HepG2 (cell line): ENCODE measurements at regions not wholly inside any gene's neighbourhood (a gene's known extent, or its start where the extent isn't known, plus 50 kb on each side); places are given as distances from the start of the nearest gene placed in this dataset.

Source experiments
- ATAC-seq: fragments of 200-7000 bp; cut with Tn5 transposase; 3 replicates; pipeline ENCODE4 v1.9.1; 2020; ENCODE audit warnings: mild to moderate bottlenecking, moderate library complexity
- BruUV-seq: library from RNA; stranded (reverse); fragments of 400-500 nt; replicated peaks from 2 replicates; lab custom pipeline; 2021; lab: Mats Ljungman, UMichigan
- CTCF ChIA-PET: fragments of 300-600 bp; formaldehyde crosslinking; extraction: SDS; loops from one replicate; lab custom pipeline; 2021; ENCODE audit warnings: low total read pairs, inconsistent platforms, low intra/inter-chr PET ratio; lab: Yijun Ruan, JAX
- POLR2A ChIA-PET: fragments of 350-600 bp; sonication (Branson Sonifier 250); formaldehyde crosslinking; loops from one replicate; lab custom pipeline; 2020; ENCODE audit warnings: antibody characterized with exemption, inconsistent platforms; lab: Yijun Ruan, JAX
- DNase-seq: peaks from one replicate; pipeline ENCODE4 v3.0.0-alpha.2; 2015; ENCODE audit warnings: low spot score
- FAIRE-seq: peaks from 3 replicates; lab custom pipeline; 2011; peaks lifted over from hg19 to GRCh38; lab: Jason Lieb, UNC
- H2AFZ ChIP-seq: one replicate; pipeline ENCODE4 v1.6.1; 2011; ENCODE audit warnings: low read length, inconsistent platforms
- H3K27ac ChIP-seq: fragments of 300-600 bp; 3 replicates; pipeline ENCODE4 v1.8.0; 2011; ENCODE audit warnings: mixed run types, mild to moderate bottlenecking, mixed read lengths, low read length, inconsistent platforms; ENCODE audit not compliant: insufficient read depth; ENCODE audit errors: extremely low read length
- H3K27me3 ChIP-seq, 2 experiments: fragments of 200-600 bp in 1 of 2; 2 replicates in 1 of 2; 3 replicates in 1 of 2; pipeline versions ENCODE4 v1.6.0 to v1.8.0; 2011; ENCODE audit warnings: low read length in 2 of 2, mild to moderate bottlenecking in 2 of 2, moderate library complexity in 2 of 2, inconsistent platforms in 1 of 2; ENCODE audit not compliant: insufficient read depth in 2 of 2, control insufficient read depth in 1 of 2
- H3K36me3 ChIP-seq, 2 experiments: fragments of 200-600 bp in 1 of 2; replicated peaks in 1 of 2; 2 replicates in 1 of 2; 3 replicates in 1 of 2; pipeline versions ENCODE4 v1.5.1 to v1.8.0; 2011; ENCODE audit warnings: low read length in 2 of 2, inconsistent platforms in 1 of 2; ENCODE audit not compliant: insufficient read depth in 2 of 2, control insufficient read depth in 1 of 2
- H3K4me1 ChIP-seq: 2 replicates; pipeline ENCODE4 v1.5.1; 2012; ENCODE audit warnings: low read length, inconsistent platforms; ENCODE audit not compliant: insufficient read depth
- H3K4me2 ChIP-seq: 2 replicates; pipeline ENCODE4 v1.6.0; 2011; ENCODE audit warnings: low read depth, low read length, inconsistent platforms
- H3K4me3 ChIP-seq, 3 experiments: fragments of 200-600 bp in 1 of 3; sonication (generic), shearing (Covaris generic) in 1 of 3; replicated peaks in 1 of 3; 2 replicates each; pipeline ENCODE4 v1.5.1; 2011 to 2016; ENCODE audit warnings: low read length in 3 of 3, inconsistent platforms in 2 of 3, low read depth in 2 of 3, mild to moderate bottlenecking in 2 of 3, control low read depth in 1 of 3, mixed read lengths in 1 of 3; ENCODE audit not compliant: insufficient read depth in 1 of 3
- H3K79me2 ChIP-seq: one replicate; pipeline ENCODE4 v1.6.1; 2011; ENCODE audit warnings: low read length, inconsistent platforms; ENCODE audit not compliant: insufficient read depth
- H3K9ac ChIP-seq: 2 replicates; pipeline ENCODE4 v1.6.0; 2011; ENCODE audit warnings: mild to moderate bottlenecking, low read depth, low read length, inconsistent platforms; ENCODE audit not compliant: insufficient read depth
- H3K9me3 ChIP-seq: 2 replicates; pipeline ENCODE4 v1.5.1; 2012; ENCODE audit warnings: mild to moderate bottlenecking, low read length
- H4K20me1 ChIP-seq: 2 replicates; pipeline ENCODE4 v1.6.0; 2011; ENCODE audit warnings: inconsistent platforms, mild to moderate bottlenecking, low read length, moderate library complexity; ENCODE audit not compliant: insufficient read depth
- BCL3 ChIP-seq: sonication (generic); formaldehyde crosslinking; IDR thresholded peaks from 2 replicates; pipeline ENCODE4 v1.5.1; 2020; ENCODE audit warnings: mild to moderate bottlenecking, missing genetic modification reagents, moderate library complexity
- CSRNP2 ChIP-seq: sonication (generic); formaldehyde crosslinking; conservative IDR thresholded peaks from 2 replicates; pipeline ENCODE4 v1.8.0; 2022; ENCODE audit warnings: low read depth, missing genetic modification reagents
- FOXA3 ChIP-seq: IDR thresholded peaks from 2 replicates; pipeline ENCODE4 v1.6.1; 2016; ENCODE audit warnings: missing genetic modification reagents, missing compliant biosample characterization
- FOXP1 ChIP-seq, 2 experiments: fragments of 450-650 bp in 1 of 2; IDR thresholded peaks; 2 replicates each; pipeline ENCODE4 v1.6.1; 2017 to 2018; ENCODE audit warnings: antibody characterized with exemption in 1 of 2
- HOXA9 ChIP-seq: sonication (generic); formaldehyde crosslinking; IDR thresholded peaks from 2 replicates; pipeline ENCODE4 v1.8.1; 2022; ENCODE audit warnings: missing genetic modification reagents, mild to moderate bottlenecking, moderate library complexity, borderline replicate concordance
- HOXD1 ChIP-seq: sonication (generic); formaldehyde crosslinking; IDR thresholded peaks from 2 replicates; pipeline ENCODE4 v1.5.0; 2020; ENCODE audit warnings: missing genetic modification reagents
- MIXL1 ChIP-seq: IDR thresholded peaks from 2 replicates; pipeline ENCODE4 v1.6.1; 2016
- MLX ChIP-seq: IDR thresholded peaks from 2 replicates; pipeline ENCODE4 v1.6.1; 2016
- MLXIP ChIP-seq: sonication (generic); formaldehyde crosslinking; IDR thresholded peaks from 2 replicates; pipeline ENCODE4 v1.9.0; 2021; ENCODE audit warnings: missing genetic modification reagents, borderline replicate concordance
- RFX1 ChIP-seq: fragments of 450-650 bp; IDR thresholded peaks from 2 replicates; pipeline ENCODE4 v1.6.1; 2017
- SNRNP70 ChIP-seq: fragments of 200-400 bp; formaldehyde crosslinking; IDR thresholded peaks from 2 replicates; pipeline ENCODE4 v1.6.1; 2017; ENCODE audit warnings: mild to moderate bottlenecking, low read depth, low read length, moderate library complexity
- TIGD3 ChIP-seq: sonication (generic); formaldehyde crosslinking; IDR thresholded peaks from 2 replicates; pipeline ENCODE4 v1.5.1; 2020; ENCODE audit warnings: mild to moderate bottlenecking, missing genetic modification reagents, borderline replicate concordance
- WGBS: methylation state at CpG from one replicate; pipeline ENCODE4 v1.1.6; 2017; ENCODE audit warnings: low lambda C conversion rate; 5-methylcytosine and 5-hydroxymethylcytosine counted together
- in situ Hi-C: cut with HindIII; loops from 2 replicates; pipeline ENCODE4 v1.10.0; 2017; ENCODE audit warnings: low pct_unique_long_range_greater_than_20kb; ENCODE audit not compliant: extremely low pct_ligation_motif_present
- intact Hi-C: fragments of 100-400 bp; cut with micrococcal nuclease; formaldehyde crosslinking; loops from one replicate; pipeline ENCODE4 v1.10.0; 2022; ENCODE audit not compliant: unreplicated experiment

GRCh38 chr11:29328961-29329441 lies 687.8 kb downstream of the KCNA4 start (continued):
- no peak for TF ChIP-seq MLXIP (CRISPR knock-in tag)
- TF ChIP-seq MIXL1, result 0 out of 2 replicates have a peak, but pooled peaks have one; percentile 25
- TF ChIP-seq HOXD1, result no peak
- no peak for TF ChIP-seq FOXP1 (IDR thresholded peaks at IDR 0.05)
- no peak for TF ChIP-seq FOXP1 (CRISPR knock-in tag; IDR thresholded peaks at IDR 0.05)
- 0 out of 2 replicates have a peak, but pooled peaks have one; percentile 13 for TF ChIP-seq FOXA3

- FAIRE-seq (no peak), DNase-seq (no peak), ATAC-seq (no peak)
- no TSS peak for BruUV-seq
- Histone ChIP-seq H3K27ac (no peak overlapping the region), H3K4me1 (no peaks in the 10 kb centered on the region), H3K9ac (no peak overlapping the region), H3K36me3 (no peaks in the 10 kb centered on the region), H3K4me2 (no peak overlapping the region), H2AFZ (no peak overlapping the region), H3K9me3 (no peaks in the 10 kb centered on the region), H3K79me2 (no peaks in the 10 kb centered on the region), H3K4me3 (no peak overlapping the region), H3K27me3 (peaks cover 0 to 1% of the 10 kb centered on the region in 2 experiments; a peak in 1 of 5 replicates), H4K20me1 (no peaks in the 10 kb centered on the region)
- intact Hi-C loops, result no loop called here
- POLR2A ChIA-PET, result no interaction called here
- WGBS, result 37% methylated on average over 4 of the region's 4 CpGs
- CTCF ChIA-PET, result interaction anchor here (1.0 kb wide), 1 partner anchor 56 kb away, joined by 4 read pairs; no protein-coding TSS in a partner anchor
- in situ Hi-C loops, result loop anchor here (25.0 kb wide), 1 partner anchor 641 kb away; no protein-coding TSS in a partner anchor
- TF ChIP-seq BCL3 (CRISPR knock-in tag) (no peak), SNRNP70 (no peak), TIGD3 (CRISPR knock-in tag) (no peak), MLX (CRISPR knock-in tag) (no peak), CSRNP2 (CRISPR knock-in tag) (no peak), HOXA9 (no peak), RFX1 (no peak)
These were observed 688.9 kb downstream of the KCNA4 start for GRCh38 chr11:29327891-29328290.
